Frontal cortex (tissue), 4 donors: ENCODE measurements at regions not wholly inside any gene's neighbourhood (a gene's known extent, or its start where the extent isn't known, plus 50 kb on each side); places are given as distances from the start of the nearest gene placed in this dataset. TPM values are rescaled to one million over a fixed set of nuclear protein-coding genes. Genes with fewer than 3 reads are reported as not detected.

Experiments
- DNase-seq, 2 donors: peaks; one replicate each; pipeline ENCODE4 v3.0.0; 2012; ENCODE audit warnings: low spot score in 2 of 2
- FAIRE-seq: peaks from 2 replicates; lab custom pipeline; 2012; peaks lifted over from hg19 to GRCh38; lab: Jason Lieb, UNC
- small RNA-seq: library from RNA; depleted of rRNA; stranded (forward); fragments of <200 nt; gene quantifications from one replicate; pipeline ENCODE3, GENCODE V24; 2014
- donor health status: control.
- donor health status: control.
- donor health status: control.

DNA sequence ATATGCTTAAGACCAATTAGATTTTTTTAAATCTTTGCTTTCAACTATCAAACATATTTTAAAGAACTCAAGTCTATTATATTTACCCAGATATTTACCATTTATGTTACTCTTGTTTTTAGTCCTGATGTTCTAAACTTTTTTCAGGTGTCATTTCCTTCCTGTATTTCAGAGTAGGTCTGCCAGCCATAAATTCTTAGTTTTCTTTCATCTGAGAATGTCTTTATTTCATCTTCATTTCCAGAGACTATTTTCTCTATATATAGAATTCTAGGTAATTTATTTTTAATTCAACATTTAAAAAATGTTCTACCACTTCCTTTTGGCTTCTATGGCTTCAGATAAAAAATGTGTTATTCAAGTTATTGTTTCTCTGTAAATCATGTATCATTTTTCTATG lies 218.2 kb upstream of the AMIGO2 start:
- no peak for FAIRE-seq

DNA sequence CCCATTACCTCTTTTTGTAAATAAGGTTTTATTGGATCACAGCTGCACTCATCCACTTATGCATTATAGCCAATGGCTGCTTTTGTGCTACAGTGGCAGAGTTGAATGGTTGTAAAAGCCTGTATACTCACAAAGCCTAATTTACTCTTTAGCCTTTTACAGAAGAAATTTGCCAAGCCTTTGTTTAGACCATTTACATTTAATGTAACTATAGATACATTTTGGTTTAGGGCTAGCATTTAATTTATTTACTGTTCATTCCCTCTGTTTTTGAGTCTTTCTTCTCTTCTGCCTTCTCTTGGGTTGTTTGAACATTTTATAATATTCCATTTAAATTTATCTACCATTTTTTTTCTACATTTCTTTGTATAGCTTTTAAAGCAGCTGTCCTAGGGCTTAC lies 217.1 kb upstream of the AMIGO2 start:
- FAIRE-seq, result no peak

More for the DNA sequence above, 218.2 kb upstream of the AMIGO2 start:
- DNase-seq, result no peak

DNA sequence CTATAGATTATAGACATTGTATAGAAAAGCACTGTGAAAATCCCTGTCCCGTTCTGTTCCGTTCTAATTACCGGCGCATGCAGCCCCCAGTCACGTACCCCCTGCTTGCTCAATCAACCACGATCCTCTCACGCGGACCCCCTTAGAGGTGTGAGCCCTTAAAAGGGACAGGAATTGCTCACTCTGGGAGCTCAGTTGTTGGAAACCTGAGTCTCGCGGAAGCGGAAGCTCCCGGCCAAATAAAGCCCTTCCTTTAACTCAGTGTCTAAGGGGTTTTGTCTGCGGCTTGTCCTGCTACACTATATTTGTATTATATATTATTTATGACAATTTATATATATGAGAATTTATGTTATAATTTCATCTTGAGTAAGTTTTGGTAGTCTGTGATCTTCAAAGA lies 213.6 kb upstream of the AMIGO2 start:
- FAIRE-seq, result no peak

More for the DNA sequence above, 217.1 kb upstream of the AMIGO2 start:
- DNase-seq, result no peak

DNA sequence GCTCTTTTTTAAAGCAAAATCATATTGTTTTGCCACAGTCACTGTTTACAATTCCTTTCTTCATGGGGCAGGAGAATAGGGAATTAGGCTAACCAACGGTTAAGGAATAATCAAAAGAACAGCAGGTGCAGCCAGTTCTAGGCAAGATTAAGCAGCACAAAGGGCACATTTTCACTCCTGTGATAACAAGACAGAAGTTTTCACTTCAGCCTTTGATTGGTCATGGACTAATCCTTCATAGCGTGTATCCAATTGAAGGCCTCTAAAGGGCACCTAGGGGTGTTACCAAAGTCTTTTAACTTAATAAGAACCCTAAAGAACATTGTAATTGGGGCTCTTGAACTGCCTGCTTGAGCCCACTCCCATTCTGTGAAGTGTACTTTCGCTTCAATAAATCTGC lies 206.9 kb upstream of the AMIGO2 start:
- DNase-seq (no peak), FAIRE-seq (no peak)

More for the DNA sequence above, 213.6 kb upstream of the AMIGO2 start:
- no peak for DNase-seq

Small RNA genes in the stretch of these regions (small RNA-seq; reads per million reads assigned to genes)
- gene AC004486.1 (not detected), gene MIR4494 (not detected), gene RF00264 (not detected)
